Trophoblast cell (in vitro differentiated cells and primary cell): ENCODE measurements at regions not wholly inside any gene's neighbourhood (a gene's known extent, or its start where the extent isn't known, plus 50 kb on each side); places are given as distances from the start of the nearest gene placed in this dataset.

Experiments used
- DNase-seq, 2 donors: peaks; one replicate each; pipeline ENCODE4 v3.0.0-alpha.2; 2016
- H2AFZ ChIP-seq: 2 replicates; pipeline ENCODE4 v1.6.1; 2013; ENCODE audit warnings: low read length, moderate library complexity, mild to moderate bottlenecking; ENCODE audit not compliant: insufficient read depth, poor library complexity
- H2AK5ac ChIP-seq: 2 replicates; pipeline ENCODE4 v1.6.1; 2013; ENCODE audit warnings: mild to moderate bottlenecking, low read length
- H2BK120ac ChIP-seq: 2 replicates; pipeline ENCODE4 v1.6.1; 2013; ENCODE audit warnings: low read length, mild to moderate bottlenecking, moderate library complexity; ENCODE audit not compliant: insufficient read depth, poor library complexity
- H2BK12ac ChIP-seq: 2 replicates; pipeline ENCODE4 v1.6.1; 2013; ENCODE audit warnings: mild to moderate bottlenecking, low read length, moderate library complexity
- H2BK5ac ChIP-seq: 2 replicates; pipeline ENCODE4 v1.6.1; 2013; ENCODE audit warnings: low read length, low read depth, moderate library complexity, mild to moderate bottlenecking; ENCODE audit not compliant: poor library complexity
- H3K14ac ChIP-seq: 2 replicates; pipeline ENCODE4 v1.6.1; 2013; ENCODE audit warnings: mild to moderate bottlenecking, low read length
- H3K18ac ChIP-seq: 2 replicates; pipeline ENCODE4 v1.6.1; 2013; ENCODE audit warnings: mild to moderate bottlenecking, low read length
- H3K23ac ChIP-seq: 2 replicates; pipeline ENCODE4 v1.6.1; 2013; ENCODE audit warnings: low read length
- H3K27ac ChIP-seq: 2 replicates; pipeline ENCODE4 v1.5.1; 2013; ENCODE audit warnings: low read depth, mild to moderate bottlenecking, inconsistent platforms, low read length, moderate library complexity
- H3K27me3 ChIP-seq: 2 replicates; pipeline ENCODE4 v1.6.1; 2013; ENCODE audit warnings: inconsistent platforms, mild to moderate bottlenecking, low read length, moderate library complexity; ENCODE audit not compliant: insufficient read depth
- H3K36me3 ChIP-seq, 2 experiments: 1 replicate in 1 of 2; 2 replicates in 1 of 2; pipeline ENCODE4 v1.6.1; 2013; ENCODE audit warnings: low read length in 2 of 2, mild to moderate bottlenecking in 2 of 2, moderate library complexity in 1 of 2; ENCODE audit not compliant: insufficient read depth in 2 of 2, control insufficient read depth in 1 of 2
- H3K4ac ChIP-seq: 2 replicates; pipeline ENCODE4 v1.6.1; 2013; ENCODE audit warnings: low read depth, mild to moderate bottlenecking, low read length, moderate library complexity
- H3K4me1 ChIP-seq, 2 experiments: 1 replicate in 1 of 2; 2 replicates in 1 of 2; pipeline ENCODE4 v1.6.1; 2013; ENCODE audit warnings: low read length in 2 of 2, mild to moderate bottlenecking in 2 of 2, moderate library complexity in 1 of 2; ENCODE audit not compliant: insufficient read depth in 2 of 2, control insufficient read depth in 1 of 2
- H3K4me2 ChIP-seq: 2 replicates; pipeline ENCODE4 v1.6.1; 2013; ENCODE audit warnings: inconsistent platforms, mild to moderate bottlenecking, low read length, moderate library complexity
- H3K4me3 ChIP-seq: 2 replicates; pipeline ENCODE4 v1.5.1; 2013; ENCODE audit warnings: mild to moderate bottlenecking, low read depth, low read length, inconsistent platforms
- H3K79me1 ChIP-seq: one replicate; pipeline ENCODE4 v1.6.1; 2013; ENCODE audit warnings: low read length
- H3K79me2 ChIP-seq: 2 replicates; pipeline ENCODE4 v1.6.1; 2013; ENCODE audit warnings: low read length, mild to moderate bottlenecking; ENCODE audit not compliant: control insufficient read depth, insufficient read depth, poor library complexity
- H3K9ac ChIP-seq: 2 replicates; pipeline ENCODE4 v1.6.1; 2013; ENCODE audit warnings: mild to moderate bottlenecking, low read length
- H3K9me3 ChIP-seq: 2 replicates; pipeline ENCODE4 v1.6.1; 2013; ENCODE audit warnings: low read depth, mild to moderate bottlenecking, control low read depth, inconsistent platforms, low read length; ENCODE audit not compliant: insufficient read depth
- H4K12ac ChIP-seq: 2 replicates; pipeline ENCODE4 v1.6.1; 2013; ENCODE audit warnings: low read depth, mild to moderate bottlenecking, low read length, moderate library complexity
- H4K8ac ChIP-seq: 2 replicates; pipeline ENCODE4 v1.6.1; 2013; ENCODE audit warnings: low read depth, mild to moderate bottlenecking, low read length, moderate library complexity
- H4K91ac ChIP-seq: one replicate; pipeline ENCODE4 v1.6.1; 2013; ENCODE audit warnings: low read depth, mild to moderate bottlenecking, low read length, moderate library complexity
- WGBS: extraction: QIAGEN DNeasy Blood & Tissue Kit; methylation state at CpG from one replicate; pipeline ENCODE4 v1.1.7; 2013; ENCODE audit warnings: missing lambda C conversion rate; ENCODE audit not compliant: insufficient read length, insufficient coverage; ENCODE audit errors: extremely low coverage; 5-methylcytosine and 5-hydroxymethylcytosine counted together

- H2AFZ ChIP-seq = no peak overlapping the region
- no peaks in the 10 kb centered on the region for H3K36me3 ChIP-seq
- no peak overlapping the region for H3K4me2 ChIP-seq
- no peaks in the 10 kb centered on the region for H3K27me3 ChIP-seq
- no peak overlapping the region for H3K23ac ChIP-seq
- H3K9me3 ChIP-seq = no peaks in the 10 kb centered on the region
- H3K79me1 ChIP-seq = no peaks in the 10 kb centered on the region
- H3K79me2 ChIP-seq = no peaks in the 10 kb centered on the region
- H3K4me1 ChIP-seq = no peaks in the 10 kb centered on the region
- no CpG with 5 or more reads among the region's 3 CpGs for WGBS
- H3K4ac ChIP-seq = no peak overlapping the region
- H4K8ac ChIP-seq = no peak overlapping the region
- no peak for DNase-seq
- H2BK12ac ChIP-seq = no peak overlapping the region
- H3K27ac ChIP-seq = no peak overlapping the region
- H2BK120ac ChIP-seq = no peak overlapping the region
- H4K12ac ChIP-seq = no peak overlapping the region
- no peak overlapping the region for H2AK5ac ChIP-seq
- no peak overlapping the region for H3K14ac ChIP-seq
- no peak overlapping the region for H3K18ac ChIP-seq
- H3K4me3 ChIP-seq = no peak overlapping the region
- no peak overlapping the region for H3K9ac ChIP-seq
- no peak overlapping the region for H4K91ac ChIP-seq
- no peak overlapping the region for H2BK5ac ChIP-seq
Observed at GRCh38 chr20:52481443-52481842, 289.9 kb upstream of the ZFP64 start.

DNA sequence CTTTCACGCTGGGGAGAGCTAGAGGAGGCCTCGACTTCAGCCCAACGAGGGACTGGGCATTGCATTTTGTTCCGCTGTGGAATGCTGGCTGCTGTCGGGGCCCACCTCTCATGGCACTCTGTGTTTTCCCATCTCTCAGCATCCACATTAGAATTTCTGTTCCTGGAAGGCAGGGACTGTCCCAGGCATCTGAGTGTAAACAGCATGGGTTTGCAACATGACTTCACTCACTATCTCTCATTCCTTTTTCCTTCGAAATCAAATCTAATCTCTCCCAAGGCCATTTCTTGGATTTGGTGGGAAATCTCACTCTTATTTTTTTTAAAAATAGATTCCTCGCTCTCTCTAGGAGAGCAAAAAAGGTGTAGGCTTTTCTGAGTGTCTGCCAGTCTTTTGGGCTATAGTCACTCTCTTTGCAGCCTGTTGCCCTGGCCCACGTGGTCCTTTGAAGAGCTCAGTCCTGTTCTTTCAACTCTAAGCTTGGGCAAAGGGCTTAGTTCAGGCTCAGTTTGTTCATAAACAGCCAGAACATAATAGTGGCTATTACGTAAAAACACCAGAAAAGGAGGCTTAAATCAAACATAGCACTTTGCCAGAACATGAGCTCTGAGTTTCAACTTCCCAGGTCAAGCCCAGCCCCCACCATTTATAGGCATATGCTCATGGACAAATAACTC, 284.6 kb upstream of the ZFP64 start:
- Histone ChIP-seq H3K23ac (no peak overlapping the region), H2BK120ac (no peak overlapping the region), H2AFZ (no peak overlapping the region), H3K4me1 (no peaks in the 10 kb centered on the region), H3K4me2 (no peak overlapping the region), H2BK5ac (no peak overlapping the region), H3K9ac (no peak overlapping the region), H3K4me3 (no peak overlapping the region), H3K14ac (no peak overlapping the region), H4K8ac (no peak overlapping the region), H2AK5ac (no peak overlapping the region), H2BK12ac (no peak overlapping the region), H3K4ac (no peak overlapping the region), H3K79me2 (no peaks in the 10 kb centered on the region), H3K18ac (no peak overlapping the region), H3K36me3 (no peaks in the 10 kb centered on the region), H3K9me3 (no peaks in the 10 kb centered on the region), H3K79me1 (no peaks in the 10 kb centered on the region), H3K27me3 (peaks cover 2% of the 10 kb centered on the region), H4K12ac (no peak overlapping the region), H3K27ac (no peak overlapping the region), H4K91ac (no peak overlapping the region)
- no CpG with 5 or more reads among the region's 9 CpGs for WGBS
- DNase-seq = no peak

- Histone ChIP-seq H4K8ac (no peak overlapping the region), H3K27ac (no peak overlapping the region), H3K27me3 (peaks cover 2% of the 10 kb centered on the region), H2AK5ac (no peak overlapping the region), H3K18ac (no peak overlapping the region), H3K14ac (no peak overlapping the region), H4K91ac (no peak overlapping the region), H3K23ac (no peak overlapping the region), H3K36me3 (no peaks in the 10 kb centered on the region), H3K4me3 (no peak overlapping the region), H3K9me3 (no peaks in the 10 kb centered on the region), H3K79me2 (no peaks in the 10 kb centered on the region), H2BK12ac (no peak overlapping the region), H2BK120ac (no peak overlapping the region), H3K4me2 (no peak overlapping the region), H3K79me1 (no peaks in the 10 kb centered on the region), H3K4me1 (no peaks in the 10 kb centered on the region), H3K9ac (no peak overlapping the region), H4K12ac (no peak overlapping the region), H2AFZ (no peak overlapping the region), H3K4ac (no peak overlapping the region), H2BK5ac (no peak overlapping the region)
- DNase-seq = no peak
- WGBS = no CpG with 5 or more reads among the region's 3 CpGs
Observed at GRCh38 chr20:52473186-52473585, 281.6 kb upstream of the ZFP64 start.

- Histone ChIP-seq H4K12ac (no peak overlapping the region), H2BK12ac (no peak overlapping the region), H4K91ac (no peak overlapping the region)
Observed at GRCh38 chr20:52470561-52470960, 279.0 kb upstream of the ZFP64 start.

More at GRCh38 chr20:52470561-52470960, 279.0 kb upstream of the ZFP64 start:
- no peaks in the 10 kb centered on the region for H3K4me1 ChIP-seq
- no peak overlapping the region for H2AK5ac ChIP-seq
- no peak overlapping the region for H3K4ac ChIP-seq
- no peak overlapping the region for H2BK120ac ChIP-seq
- no peaks in the 10 kb centered on the region for H3K79me1 ChIP-seq
- no peak overlapping the region for H3K4me2 ChIP-seq
- H3K14ac ChIP-seq = no peak overlapping the region
- H3K27ac ChIP-seq = no peak overlapping the region
- H3K18ac ChIP-seq = no peak overlapping the region
- no peak overlapping the region for H3K4me3 ChIP-seq
- no peak overlapping the region for H2AFZ ChIP-seq
- no peak overlapping the region for H3K9ac ChIP-seq
- H2BK5ac ChIP-seq = no peak overlapping the region
- H3K36me3 ChIP-seq = no peaks in the 10 kb centered on the region
- no peaks in the 10 kb centered on the region for H3K79me2 ChIP-seq
- no peak for DNase-seq
- H3K27me3 ChIP-seq = peaks cover 2% of the 10 kb centered on the region
- no peak overlapping the region for H3K23ac ChIP-seq
- no peak overlapping the region for H4K8ac ChIP-seq
- no peaks in the 10 kb centered on the region for H3K9me3 ChIP-seq
